ENCODE measurements at regions not wholly inside any gene's neighbourhood (a gene's known extent, or its start where the extent isn't known, plus 50 kb on each side); places are given as distances from the start of the nearest gene placed in this dataset.

- DNase-seq (ENCODE audit: extremely low read depth, low read depth), result no peak
These were observed 260.8 kb upstream of the TNRC6C start for GRCh38 chr17:77697480-77698400.

DNA sequence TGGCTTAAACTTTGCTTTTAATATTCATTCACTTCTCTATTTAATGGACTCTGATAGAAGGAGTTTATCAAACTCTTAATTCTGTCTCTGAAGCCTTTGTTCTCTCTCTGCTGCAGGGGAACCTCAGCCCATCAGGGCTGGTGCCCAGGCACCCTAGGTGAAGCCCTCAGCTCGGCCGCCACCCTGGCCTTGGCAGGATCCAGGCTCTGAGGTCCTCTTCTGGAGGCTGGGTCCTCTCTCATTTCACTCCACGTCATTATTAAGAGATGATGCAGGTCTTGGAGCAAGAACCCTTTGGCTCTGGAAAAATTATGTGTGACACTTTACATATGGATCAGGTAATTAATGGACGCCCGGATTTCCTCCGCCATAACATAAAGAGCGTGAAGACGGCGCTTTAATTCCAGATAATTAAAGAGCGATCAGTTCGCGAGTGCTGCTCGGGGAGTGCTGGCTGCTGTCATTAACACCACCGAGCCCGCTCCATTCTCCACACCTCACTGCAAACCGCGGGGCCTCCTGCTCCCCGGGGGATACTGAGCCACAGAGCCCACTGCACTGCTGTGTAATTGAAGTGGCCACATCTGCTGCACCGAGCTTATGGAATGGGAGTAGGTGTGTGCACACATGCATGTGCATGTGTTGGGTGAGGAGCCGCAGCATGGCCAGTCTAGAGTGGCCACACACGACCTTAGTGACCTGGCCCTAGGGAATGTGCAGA is 259.4 kb upstream of the TNRC6C start:
- no peak for DNase-seq (ENCODE audit: extremely low read depth, low read depth)

GRCh38 chr17:77700165-77700881 is 258.2 kb upstream of the TNRC6C start:
- no peak for DNase-seq (ENCODE audit: extremely low read depth, low read depth)

GRCh38 chr17:77701996-77702395 is 256.5 kb upstream of the TNRC6C start:
- no peak for DNase-seq (ENCODE audit: extremely low read depth, low read depth)

DNA sequence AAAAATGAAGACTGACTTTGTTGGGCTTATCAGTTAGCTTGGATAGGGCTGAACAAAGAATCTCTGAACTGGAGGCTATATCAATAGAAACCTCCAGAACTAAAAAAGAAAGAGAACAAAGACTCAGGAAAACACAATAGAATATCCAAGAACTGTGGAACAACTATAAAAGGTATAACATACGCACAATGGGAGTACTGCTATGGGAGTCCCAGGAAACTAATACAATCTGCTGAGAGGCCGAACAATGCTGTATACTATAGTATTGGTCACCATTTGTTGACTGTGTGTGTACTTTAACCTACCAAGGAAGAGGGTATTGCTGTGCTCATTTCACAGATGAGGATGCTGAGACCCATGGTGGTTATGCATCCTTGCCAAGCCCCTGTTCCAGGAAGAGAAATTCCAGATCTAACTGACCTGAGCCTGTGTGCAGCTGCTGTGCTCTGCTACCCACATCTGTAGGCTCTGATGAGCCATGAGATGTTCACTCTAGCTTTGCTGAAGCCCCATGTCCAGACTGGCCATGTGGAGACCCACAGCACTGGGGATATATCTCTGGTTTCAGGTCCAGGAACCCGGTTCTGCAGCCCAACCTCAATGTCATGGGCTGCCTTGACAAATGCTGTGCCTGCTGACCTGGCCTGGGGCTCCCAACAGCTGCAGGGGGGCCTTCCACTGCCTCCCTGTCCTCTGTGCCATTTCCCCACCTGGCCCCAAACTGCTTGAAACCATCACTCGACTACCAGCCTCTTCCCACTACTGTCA is 254.3 kb upstream of the TNRC6C start:
- DNase-seq (ENCODE audit: extremely low read depth, low read depth), result no peak

GRCh38 chr17:77706938-77707337 is 251.6 kb upstream of the TNRC6C start:
- no peak for DNase-seq (ENCODE audit: extremely low read depth, low read depth)

- no peak for DNase-seq (ENCODE audit: extremely low read depth, low read depth)
These were observed 251.0 kb upstream of the TNRC6C start for GRCh38 chr17:77707546-77707945.

- no peak for DNase-seq (ENCODE audit: extremely low read depth, low read depth)
These were observed 250.5 kb upstream of the TNRC6C start for GRCh38 chr17:77708049-77708448.

DNA sequence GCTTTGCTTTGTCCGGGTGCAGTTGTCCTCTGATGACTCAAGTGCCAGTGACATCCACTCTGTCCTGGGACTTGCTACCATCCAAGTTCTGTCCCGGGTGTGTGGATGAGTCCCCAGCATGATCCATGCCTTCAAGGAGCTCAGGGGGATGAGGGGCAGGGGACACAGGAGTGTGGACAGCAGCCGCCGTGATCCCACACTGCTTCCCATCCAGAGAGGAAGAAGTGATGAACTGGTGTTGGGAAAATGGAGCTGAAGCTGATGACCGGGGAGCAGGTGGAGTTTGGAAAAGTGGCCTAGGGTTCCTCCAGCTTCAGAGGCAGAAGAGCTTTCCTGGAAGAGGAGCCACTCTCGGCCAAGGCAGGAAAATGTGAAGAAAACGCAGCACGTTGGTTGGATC is 249.6 kb upstream of the TNRC6C start:
- no peak for DNase-seq (ENCODE audit: extremely low read depth, low read depth)

DNA sequence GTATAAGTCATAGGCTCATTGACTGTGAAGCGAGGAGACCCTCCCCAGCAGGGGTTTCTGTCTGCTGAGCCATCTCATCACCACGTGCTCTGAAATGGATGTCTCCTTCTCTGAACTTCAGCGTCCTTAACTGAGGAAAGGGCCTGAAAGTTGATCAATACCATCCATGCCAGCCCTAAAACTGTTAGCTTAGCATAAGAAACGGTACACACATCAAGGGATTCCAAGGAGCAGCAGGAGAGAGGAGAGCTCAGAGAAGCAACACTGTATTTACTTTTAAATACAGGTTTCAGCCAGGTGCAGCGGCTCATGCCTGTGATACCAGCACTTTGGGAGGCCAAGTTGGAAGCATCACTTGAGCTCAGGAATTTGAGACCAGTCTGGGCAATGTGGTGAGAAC is 248.9 kb upstream of the TNRC6C start:
- DNase-seq (ENCODE audit: extremely low read depth, low read depth), result no peak

DNA sequence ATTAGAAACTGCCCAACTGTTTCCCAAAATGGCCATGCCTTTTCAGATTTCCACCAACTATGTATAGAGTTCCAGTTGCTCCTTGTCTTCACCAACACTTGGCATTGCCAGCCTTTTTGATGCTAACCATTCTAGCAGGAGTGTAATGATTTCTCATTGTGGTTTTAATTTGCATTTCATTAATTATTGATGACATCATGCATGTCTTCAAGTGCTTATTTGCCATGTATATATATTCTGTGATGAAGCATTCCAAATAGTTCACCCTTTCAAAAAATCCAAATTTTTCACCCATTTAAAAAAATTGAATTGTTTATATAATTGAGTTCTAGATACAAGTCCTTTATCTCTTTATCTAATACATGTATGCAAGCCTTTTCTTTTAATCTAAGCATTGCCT is 245.9 kb upstream of the TNRC6C start:
- no peak for DNase-seq (ENCODE audit: extremely low read depth, low read depth)

DNA sequence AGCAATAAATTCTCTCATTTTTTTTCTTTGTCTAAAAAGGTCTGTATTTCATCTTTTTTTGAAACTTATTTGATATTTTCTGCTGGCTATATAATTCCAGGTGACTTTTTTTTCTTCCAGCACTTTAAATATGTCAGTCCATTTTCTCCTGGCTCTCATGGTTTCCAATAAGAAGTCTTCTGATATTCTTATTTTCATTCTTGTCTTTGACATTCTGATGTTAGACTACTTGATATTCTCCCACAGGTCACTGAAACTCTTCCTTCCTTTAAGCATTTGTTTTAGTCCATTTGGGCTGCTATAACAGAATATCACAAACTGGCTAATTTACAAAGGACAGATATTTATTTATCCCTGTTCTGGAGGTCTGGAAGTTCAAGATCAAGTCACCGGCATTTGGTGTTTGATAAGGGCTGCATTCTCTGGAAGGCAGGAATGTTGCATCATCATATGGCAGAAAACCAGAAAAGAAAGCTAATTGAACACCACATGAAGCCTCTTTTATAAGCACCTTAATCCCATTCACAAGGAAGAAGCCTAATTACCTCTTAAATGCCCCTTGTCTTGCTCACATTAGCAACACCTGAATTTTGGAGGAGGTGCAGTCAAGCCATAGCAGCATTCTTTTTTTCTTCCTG is 242.1 kb upstream of the TNRC6C start:
- DNase-seq (ENCODE audit: extremely low read depth, low read depth), result no peak

- DNase-seq (ENCODE audit: extremely low read depth, low read depth), result no peak
These were observed 240.4 kb upstream of the TNRC6C start for GRCh38 chr17:77717941-77718668.

GRCh38 chr17:77718669-77718961 is 239.9 kb upstream of the TNRC6C start:
- DNase-seq (ENCODE audit: extremely low read depth, low read depth), result no peak

DNA sequence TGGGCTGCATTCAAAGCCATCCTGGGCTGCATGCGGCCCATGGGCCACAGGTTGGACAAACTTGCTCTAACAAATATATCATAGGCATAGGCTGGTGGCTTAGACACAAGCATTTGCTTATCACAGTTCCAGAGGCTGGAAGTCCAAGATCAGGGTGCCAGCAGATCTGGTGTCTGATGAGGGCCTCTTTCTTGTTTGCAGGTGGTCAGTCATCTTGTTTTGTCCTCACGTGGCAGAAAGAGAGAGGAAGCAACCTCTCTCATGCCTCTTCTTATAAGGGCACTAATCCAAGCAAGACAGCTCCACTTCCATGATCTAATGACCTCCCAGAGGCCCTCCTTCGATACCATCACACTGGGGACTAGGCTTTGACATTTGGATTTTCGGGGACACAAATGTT is 238.7 kb upstream of the TNRC6C start:
- DNase-seq (ENCODE audit: extremely low read depth, low read depth), result no peak

GRCh38 chr17:77720946-77721845 is 237.3 kb upstream of the TNRC6C start:
- no peak for DNase-seq (ENCODE audit: extremely low read depth, low read depth)

GRCh38 chr17:77721846-77722160 is 236.7 kb upstream of the TNRC6C start:
- no peak for DNase-seq (ENCODE audit: extremely low read depth, low read depth)

GRCh38 chr17:77722366-77722765 is 236.1 kb upstream of the TNRC6C start:
- DNase-seq (ENCODE audit: extremely low read depth, low read depth), result no peak

All from NCI-H460 (cell line).